GM18511 (cell line): ENCODE measurements at regions not wholly inside any gene's neighbourhood (a gene's known extent, or its start where the extent isn't known, plus 50 kb on each side); places are given as distances from the start of the nearest gene placed in this dataset.

Experiments used
- ATAC-seq: cut with Tn5 transposase; IDR thresholded peaks from one replicate; pipeline ENCODE4 v1.9.1; 2021; ENCODE audit warnings: mild to moderate bottlenecking, moderate library complexity; ENCODE audit not compliant: unreplicated experiment

DNA sequence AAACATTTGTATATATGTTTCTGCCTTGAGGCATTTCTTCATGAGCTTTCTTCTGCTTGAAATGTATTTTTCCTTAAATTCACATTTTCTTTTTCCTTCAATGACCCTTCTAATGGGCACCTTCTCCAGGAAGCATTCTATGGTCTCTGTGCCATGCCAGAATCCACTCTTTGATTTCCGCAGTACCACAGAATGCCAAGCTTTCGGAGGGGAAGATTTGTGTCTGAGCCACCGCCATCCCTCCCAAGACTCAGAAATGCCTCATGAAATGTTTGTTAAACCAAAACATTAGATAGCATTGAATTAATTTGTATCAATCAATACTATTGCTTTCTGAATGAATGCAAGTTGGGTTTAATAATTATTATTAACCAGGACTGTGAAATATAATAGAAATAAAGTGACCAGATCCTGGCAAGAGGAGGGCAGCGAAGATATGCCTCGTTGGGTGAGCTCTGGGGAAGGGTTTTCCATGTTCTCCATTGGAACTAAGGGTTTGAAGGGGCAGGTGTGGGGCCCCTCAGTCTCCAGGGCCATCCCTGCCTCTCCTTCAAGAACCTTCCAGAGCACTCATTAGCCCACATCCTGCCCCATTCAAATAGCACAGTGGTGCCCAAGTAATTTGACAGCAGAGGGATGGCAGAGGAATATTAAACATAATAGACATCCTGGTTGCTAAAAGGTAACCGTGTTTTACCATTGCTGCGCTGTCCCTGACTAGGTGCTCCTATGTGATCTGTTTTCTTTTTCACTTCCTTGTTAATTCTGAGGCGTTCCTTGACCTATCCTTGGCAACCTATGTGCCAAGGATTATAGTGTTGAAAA lies 189.6 kb downstream of the MYCN start:
- ATAC-seq, result no peak

DNA sequence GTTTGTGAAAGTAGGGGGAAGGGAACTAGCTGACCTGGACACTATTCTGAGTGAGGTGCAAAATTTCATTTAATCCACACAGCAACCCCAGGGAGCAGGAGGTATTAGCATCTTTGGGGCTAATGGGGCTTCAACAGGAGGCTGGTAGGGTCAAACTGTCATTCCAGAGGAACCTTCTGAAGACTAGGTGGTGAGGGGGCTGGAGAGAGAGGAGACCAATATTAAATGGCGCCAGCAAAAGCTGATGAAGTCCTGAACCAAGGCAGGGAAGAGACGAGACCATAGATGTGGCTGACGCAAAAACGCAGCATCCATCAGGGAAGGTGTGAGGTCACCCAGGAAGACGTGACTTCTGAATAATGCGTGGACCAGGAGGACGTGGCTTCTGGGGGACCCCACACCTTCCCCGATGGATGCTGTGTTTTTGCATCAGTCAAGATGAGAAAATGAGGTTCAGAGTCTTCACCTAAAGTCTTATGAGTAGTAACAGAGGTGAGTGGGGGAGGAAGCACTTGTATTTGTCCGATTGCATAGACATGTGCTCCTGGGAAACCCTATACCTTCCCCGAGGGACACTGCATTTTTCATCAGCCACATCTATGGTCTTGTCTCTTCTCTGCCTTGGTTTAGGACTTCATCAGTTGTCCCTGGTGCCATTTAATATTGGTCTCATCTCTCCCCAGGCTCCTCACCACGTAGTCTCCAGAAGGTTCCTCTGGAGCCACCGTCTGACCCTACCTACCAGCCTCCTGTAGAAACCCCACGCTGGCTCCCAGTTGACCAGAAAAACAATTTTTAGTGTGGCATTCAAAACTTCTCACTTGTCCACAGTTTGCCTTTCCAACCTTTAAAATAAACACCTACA lies 188.6 kb downstream of the MYCN start:
- no peak for ATAC-seq

DNA sequence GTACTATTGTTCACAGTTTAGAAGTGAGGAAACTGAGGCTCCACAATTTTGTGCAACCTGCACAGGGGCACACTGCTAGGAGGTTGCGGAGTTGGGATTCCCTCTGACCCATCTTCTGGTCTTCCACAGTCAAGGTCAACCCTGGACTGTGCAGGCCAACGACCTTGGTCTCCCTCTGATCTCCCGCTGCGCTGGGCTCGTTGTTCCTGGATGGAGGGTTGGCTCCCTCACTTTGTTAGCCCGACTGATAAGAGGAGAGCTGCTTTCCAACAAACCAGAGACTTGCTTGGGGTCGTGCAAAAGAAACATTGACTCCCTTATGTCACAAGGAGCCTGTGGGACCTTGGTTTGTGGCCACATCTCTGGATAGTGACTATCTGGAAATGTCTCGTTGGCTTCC lies 187.6 kb downstream of the MYCN start:
- ATAC-seq, result no peak

DNA sequence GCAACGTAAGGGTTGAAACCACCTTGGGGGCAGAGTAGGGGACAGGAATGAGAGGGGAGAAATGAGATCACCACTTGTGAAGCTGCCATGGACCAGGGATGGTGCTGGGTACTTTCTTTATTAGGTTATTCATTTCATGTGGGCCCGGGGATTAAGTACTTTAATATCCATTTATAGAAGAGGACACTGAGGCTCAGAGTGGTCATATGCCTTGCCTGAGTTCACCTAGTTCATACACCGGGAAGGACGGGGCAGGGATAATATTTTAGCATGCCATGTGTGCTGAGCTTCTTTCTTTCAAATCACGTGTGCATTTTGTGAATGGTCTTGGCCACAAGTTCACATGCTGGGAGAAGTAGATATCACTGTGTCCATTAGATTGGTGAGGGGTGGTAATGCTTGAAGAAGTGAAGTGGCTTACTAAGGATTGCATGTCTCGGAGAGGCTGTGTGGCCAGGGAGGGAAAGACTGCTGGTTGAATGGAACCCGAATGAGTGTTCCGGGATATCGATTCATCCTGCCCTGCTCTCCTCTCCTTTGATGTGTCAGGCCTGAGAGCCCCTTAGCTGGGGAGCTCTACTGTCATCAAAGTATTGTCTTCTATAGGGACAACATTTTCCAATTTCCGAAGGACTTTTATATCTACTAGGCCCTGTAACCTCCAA lies 187.1 kb downstream of the MYCN start:
- ATAC-seq, result no peak

DNA sequence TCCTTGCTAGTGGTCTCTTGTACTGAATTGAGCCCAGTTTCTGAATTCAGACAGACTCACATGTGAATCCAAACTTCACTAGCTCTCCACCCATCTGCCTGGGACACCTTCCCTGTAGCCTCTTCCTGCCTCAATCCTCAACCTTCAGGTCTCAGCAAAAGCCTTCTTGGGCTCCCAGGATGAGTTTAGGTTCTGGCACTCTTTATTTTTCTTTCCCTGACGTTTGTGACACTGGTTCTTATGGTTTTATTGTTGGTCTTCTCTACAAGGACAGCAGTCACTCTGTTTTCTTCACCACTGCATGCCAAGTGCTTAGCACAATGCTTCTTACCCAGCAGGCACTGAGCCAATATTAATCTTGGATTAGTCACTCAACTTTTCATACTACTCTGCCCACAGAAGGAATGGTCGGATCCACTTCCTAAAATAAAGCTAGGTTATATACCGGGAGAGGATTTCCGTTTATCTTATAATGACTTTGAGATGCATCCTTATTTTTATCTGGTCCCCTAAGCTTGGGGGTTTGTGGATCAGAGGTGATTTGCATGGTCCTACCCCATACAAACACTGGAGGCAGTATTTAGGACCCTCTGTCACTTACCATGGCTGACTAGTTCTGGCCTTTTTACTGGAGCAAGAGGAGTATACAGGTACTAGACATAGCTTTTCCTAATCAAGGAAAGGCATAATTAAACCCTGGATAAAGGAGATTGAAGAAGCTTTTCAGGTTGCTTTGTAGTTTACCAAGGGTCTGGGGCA lies 186.3 kb downstream of the MYCN start:
- ATAC-seq, result no peak

DNA sequence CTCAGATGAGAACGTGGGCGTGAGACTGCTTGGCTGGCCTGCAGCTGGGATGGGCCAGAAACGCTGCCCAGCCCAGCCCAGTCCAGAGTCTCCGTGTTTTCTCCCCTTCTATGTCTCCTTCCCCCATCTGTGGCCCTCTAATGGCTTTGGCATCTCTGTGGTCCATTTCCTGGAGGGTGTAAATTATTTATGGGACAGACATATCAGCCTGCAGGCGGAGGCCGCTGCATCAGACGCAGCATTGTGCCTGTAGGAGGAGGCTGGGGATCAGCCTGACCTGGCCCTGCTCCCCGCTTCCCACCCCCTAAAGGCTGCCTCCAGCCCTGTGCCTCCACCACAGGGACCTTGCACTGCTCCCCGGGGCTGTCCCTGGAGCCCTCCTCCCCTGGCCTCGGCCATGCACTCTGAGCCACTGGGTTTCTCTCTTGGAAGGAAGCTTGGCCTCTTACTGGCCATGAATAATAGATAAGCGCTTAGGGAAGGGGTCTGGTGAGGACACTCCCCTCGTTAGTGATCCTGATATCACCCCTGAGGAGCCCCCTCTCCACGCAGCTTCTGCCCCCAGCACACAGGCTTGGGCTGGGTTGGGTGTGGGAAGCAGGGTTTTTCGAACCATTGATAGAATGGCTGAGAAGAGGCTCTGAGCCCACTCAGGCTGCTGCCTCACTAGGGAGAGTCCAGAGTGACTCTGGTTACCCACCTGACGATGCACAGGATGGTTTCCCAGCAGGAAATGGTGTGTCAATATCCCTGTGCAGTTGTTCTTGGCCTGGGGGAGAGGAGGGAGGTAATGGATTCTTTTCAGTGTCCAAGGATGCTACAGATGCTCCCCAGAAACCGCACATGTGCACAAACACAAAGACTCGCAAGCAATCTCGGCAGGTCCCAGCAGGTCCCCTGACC lies 185.5 kb downstream of the MYCN start:
- no peak for ATAC-seq

DNA sequence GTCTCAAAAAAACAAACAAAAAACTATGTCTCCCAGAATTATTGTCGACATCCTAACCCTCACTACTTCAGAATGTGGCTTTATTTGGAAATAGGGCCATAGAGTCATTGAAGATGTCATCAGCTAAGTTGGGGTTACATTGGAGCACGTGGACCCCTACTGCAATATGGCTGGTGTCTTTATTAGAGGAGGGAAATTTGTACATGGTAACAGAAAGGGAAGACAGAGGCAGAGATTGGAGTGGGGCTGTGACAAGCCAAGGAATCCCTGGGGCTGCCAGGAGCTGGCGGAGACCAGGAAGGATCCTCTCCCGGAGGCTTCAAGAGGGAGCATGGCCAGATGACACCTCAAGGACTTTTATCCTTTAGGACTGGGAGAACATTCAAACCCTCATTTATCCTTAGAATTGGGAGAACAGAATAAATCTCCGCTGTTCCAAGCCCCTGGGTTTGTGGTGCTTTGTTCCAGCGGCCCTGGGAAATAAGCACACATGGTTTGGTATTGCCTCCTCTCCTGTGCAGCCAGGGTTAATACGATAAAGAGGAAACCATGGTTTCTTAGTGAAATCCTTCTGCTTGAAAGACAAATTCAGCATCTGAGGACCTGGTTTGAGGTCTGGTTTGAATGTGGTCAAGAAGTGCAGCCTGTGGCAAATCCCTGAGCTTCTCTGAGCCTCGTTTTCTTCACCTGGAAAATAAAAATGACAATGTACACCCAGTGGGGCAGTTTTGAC lies 184.7 kb downstream of the MYCN start:
- no peak for ATAC-seq

DNA sequence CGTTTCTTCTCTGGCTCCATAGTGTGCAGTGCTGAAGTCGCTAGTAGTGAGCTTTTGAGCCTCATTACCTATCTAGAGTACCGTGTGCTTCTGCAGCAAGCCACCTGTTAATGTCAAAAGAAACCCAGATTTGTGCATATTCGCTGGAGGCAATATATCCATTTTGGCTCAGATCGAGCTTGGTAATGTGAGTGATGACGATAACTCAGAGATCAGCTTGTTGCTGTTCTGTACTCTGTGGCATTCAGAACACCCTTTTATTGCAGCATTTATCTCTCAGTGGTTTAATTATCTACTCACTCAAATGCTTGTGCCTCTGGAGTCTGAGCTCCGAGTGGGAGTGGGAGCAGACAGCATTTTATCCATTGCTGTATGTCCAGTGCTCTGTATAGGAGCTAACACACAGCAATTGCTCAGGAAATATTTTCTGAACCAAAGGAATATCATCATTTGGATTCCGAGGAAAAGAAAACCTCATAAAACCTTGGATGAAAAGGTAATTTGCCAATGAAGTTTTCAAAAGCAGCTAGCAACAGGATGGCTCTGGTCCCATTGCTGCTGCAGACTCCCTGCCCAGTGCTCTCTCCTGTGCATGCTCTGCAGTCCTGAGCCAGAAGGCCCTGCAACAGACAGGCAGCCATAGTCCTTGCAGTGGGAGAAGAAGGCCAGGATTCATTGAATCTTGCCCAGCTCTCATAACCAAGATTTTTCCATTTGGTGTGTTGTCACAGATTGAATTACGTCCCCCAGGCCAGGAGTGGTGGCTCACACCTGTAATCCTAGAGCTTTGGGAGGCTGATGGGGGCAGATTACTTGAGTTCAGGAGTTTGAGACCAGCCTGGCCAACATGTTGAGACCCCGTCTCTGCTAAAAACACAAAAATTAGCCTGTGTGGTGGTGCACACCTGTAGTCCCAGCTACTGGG lies 183.8 kb downstream of the MYCN start:
- ATAC-seq, result no peak

DNA sequence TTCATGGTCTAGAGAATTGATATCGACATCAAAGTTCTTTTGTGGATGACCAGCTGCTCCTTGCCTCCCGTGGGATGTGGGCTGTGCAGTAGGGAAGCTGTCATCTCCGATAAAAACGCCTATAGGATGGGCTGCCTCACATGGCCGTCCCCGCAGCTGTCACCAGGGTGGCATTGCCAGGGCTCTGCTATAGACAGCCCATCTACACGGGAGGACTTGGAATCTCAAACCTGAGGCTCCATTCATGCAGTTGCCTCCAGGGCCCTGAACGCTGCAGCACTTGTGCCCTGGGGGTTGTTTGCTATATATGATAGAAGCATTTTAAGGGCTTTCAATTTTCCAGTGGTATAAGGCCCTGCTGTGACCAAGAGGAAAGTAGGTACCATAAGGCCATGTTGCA lies 183.1 kb downstream of the MYCN start:
- ATAC-seq, result no peak

DNA sequence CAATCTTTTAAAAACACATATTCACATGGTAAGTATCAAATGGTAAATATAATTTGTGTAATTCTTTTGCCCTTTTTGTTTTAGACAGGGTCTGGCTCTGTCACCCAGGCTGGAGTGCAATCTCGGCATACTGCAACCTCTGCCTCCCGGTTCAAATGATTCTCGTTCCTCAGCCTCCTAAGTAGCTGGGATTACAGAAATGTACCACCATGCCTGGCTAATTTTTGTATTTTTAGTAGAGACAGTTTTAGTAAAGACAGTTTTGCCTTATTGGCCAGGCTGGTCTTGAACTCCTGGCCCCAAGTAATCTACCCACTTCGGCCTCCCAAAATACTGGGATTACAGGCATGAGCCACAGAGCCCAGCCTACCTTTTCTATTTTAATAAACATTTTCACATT lies 182.2 kb downstream of the MYCN start:
- ATAC-seq, result no peak

DNA sequence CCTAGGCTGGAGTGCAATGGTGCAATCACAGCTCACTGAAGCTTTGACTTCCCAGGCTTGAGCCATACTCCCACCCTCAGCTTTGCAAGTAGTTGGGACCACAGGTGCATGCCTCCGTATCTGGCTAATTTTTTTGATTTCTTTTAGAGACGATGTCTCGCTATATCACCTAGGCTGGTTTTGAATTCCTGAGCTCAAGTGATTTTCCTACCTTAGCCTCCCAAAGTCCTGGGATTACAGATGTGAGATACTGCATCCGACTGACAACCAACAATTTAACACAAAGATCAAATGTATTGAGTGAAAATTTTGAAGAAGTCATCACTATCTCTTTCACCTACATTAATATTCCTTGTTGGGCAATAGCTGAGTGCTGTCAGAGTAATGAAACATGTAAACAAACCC lies 181.6 kb downstream of the MYCN start:
- no peak for ATAC-seq

DNA sequence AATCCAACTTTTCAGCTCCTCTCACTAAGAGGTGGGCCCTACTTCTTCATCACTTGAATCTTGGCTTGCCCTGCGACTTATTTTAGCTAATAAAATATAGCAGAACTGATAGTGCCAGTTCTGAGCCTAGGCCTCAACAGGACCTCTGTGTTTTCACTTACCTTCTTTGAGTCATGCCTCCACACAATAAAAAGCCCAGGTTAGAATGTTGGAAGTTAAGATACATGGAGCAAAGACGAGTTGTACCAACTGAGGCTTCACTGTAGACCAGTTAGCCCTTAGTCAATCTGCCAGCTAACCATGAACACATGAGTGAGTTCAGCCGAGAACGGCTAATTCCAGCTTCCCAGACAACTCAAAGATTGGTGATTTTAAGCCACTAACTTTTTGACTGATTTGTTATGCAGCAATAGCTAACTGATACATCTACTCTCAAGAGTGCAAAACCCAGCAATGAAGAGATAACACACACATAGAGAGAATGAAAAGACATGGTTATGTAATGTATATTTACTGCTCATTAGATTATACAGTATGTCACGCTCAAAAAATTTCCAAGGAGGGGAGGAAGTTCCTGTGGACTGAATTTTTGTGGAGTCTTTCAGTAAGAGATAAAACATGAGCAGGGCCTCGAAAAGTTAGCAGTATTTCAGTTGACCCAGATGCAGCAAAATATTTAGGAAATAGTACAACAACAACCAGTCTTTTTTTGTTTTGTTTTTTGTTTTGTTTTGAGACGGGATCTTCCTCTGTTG lies 181.1 kb downstream of the MYCN start:
- ATAC-seq, result no peak

DNA sequence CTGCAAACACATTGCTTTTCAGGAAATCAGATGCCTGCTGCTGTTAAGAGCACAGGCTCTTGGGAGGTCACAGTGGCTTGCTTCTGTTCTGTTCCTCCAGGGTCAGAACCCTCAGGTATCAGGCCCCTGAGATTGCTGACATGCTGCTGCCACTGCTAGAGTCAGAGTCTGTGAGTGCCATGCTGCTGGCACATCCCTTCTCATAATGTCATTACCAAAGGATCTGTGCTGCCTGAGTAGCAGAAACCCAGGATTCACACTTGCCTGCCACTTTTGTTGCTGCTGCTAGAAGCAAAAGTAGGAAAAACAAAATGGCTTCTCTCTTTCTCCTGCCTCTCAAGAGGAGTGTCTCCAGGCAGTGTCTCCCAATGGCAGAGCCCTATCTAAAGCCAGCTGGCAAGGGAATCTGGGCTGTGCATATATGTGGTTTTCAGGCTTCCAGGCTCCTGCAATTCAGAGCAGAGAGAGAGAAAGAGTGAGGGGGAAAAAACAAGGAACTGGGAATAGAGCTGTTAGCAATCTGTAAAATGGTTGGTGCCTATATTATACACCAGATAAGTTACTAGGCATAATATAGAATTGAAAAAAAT lies 180.3 kb downstream of the MYCN start:
- no peak for ATAC-seq

DNA sequence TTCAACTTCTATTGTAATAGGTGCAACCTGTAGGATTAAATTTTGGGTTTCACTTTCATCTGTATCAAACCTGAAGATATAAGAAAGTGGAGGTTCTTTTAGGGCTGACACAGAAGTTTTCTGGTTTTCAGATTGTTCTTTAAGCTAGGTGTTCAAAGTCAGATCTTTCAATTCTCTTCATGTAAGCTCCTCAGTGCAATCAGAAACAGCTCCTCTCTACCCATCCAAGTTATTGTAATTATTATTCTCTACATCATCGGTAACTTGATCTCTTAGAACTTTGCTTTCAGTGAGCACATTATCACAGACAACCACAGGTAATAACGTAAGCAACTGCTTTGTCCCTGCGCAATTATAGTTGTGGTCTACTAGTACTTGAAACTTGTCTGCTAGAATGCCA lies 179.4 kb downstream of the MYCN start:
- no peak for ATAC-seq

DNA sequence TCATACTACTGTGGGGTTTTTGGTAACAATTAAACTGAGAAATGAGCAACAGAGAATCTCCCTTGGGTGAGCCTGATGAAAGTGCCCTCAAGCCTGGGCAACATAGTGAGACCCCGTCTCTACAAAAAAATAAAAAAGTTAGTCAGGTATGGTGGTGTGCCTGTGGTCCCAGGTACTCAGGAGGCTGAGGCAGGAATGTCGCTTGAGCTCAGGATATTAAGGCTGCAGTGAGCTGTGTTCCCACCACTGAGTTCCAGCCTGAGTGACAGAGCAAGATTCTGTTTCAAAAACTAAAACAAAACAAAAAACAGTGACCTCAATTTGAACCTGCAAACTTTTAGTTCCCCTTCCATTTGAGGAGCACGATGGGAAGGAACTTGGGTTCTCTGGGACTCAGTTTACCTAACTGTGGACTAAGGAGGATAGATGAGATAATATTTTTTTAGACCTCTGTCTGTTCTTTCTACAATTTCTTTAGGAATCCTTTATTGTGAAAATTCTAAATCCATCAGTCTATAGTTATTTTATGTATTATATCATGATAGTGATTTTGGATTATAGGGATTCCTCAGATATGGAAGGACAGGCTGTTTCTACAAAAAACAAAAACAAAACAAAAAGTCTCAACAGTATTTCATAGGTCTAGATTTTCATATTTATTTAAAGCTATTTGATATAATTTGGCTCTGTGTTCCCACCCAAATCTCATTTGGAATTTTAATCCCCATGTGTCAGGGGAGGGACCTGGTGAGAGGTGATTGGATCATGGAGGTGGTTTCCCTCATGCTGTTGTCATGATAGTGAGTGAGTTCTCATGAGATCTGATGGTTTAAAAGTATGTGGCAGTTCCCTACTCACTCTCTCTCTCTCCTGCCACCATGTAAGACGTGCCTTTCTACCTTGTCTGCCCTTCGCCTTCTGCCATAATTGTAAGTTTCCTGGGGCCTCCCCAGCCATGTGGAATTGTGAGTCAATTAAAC lies 178.6 kb downstream of the MYCN start:
- ATAC-seq, result no peak
